ENCODE measurements at regions not wholly inside any gene's neighbourhood (a gene's known extent, or its start where the extent isn't known, plus 50 kb on each side); places are given as distances from the start of the nearest gene placed in this dataset.
A peak's percentile ranks its signal among the peaks of the same experiment; 100 is the strongest.

DNA sequence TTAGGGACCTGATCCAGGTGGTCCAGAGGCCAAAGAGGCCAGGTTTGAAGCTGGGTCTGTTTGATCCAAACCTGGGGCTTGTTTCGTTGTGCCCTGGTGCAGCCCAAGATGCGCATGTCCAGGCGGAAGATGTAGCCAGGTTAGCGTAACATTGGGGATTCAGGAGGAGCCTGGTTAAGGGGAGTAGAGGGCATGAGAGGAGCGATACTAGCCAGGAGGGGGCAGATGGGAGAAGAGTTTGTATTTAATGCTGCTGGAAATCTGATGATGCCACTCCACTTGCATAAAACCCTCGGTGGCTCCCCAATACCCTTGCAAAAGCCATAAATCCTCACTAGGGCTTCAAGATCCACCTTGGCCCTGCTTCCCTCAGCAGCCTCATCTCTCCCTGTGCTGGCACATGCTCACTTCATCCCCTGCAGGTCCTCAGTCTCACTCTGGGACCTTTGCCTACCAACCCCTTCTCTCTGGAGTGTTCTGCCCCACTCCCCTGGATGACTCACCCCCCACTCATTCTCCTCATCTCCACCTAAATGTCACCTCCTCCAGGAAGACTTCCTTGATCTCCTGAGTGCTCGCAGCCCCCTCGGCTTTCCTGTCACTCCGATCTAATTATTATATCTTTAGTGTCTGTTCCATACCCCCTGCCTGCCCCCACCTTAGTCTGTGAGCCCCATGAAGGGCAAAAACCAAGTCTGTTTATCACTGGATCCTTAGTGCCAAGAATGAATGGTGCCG is 95.9 kb downstream of the MIAT start:
- Histone ChIP-seq H3K23ac (ENCODE audit: insufficient read length, low read depth, low read length) (no peak overlapping the region), H4K8ac (replicated peaks; ENCODE audit: insufficient read length, low read depth, low read length) (no peak overlapping the region), H4K91ac (ENCODE audit: insufficient read length, low read depth, low read length) (no peak overlapping the region), H3K4ac (ENCODE audit: low read depth, low read length) (no peak overlapping the region), H3K27ac (ENCODE audit: insufficient read length, low read depth, low read length) (no peak overlapping the region), H2AK5ac (ENCODE audit: insufficient read length, low read length) (no peak overlapping the region), H3K79me1 (ENCODE audit: insufficient read depth, low read depth, low read length, poor library complexity, severe bottlenecking) (no peaks in the 10 kb centered on the region), H3K4me1 (ENCODE audit: insufficient read depth, low read length) (peaks cover 18% of the 10 kb centered on the region; the same call in 1 of the 2 replicates), H2AFZ (ENCODE audit: low read length) (no peak overlapping the region), H3K9ac (ENCODE audit: extremely low read depth, insufficient read length, low read length) (no peak overlapping the region), H2BK120ac (ENCODE audit: low read depth, low read length, poor library complexity, severe bottlenecking) (no peak overlapping the region), H2BK12ac (ENCODE audit: insufficient read length, low read depth, low read length) (no peak overlapping the region), H2BK5ac (ENCODE audit: insufficient read length, low read length) (no peak overlapping the region), H3K14ac (ENCODE audit: insufficient read depth, low read length) (no peak overlapping the region), H3K79me2 (ENCODE audit: insufficient read depth, low read length) (no peaks in the 10 kb centered on the region), H4K5ac (ENCODE audit: insufficient read length, low read depth, low read length) (no peak overlapping the region), H3K27me3 (ENCODE audit: insufficient read depth, low read length) (no peaks in the 10 kb centered on the region), H3K56ac (ENCODE audit: insufficient read length, low read depth, low read length) (no peak overlapping the region), H2BK15ac (ENCODE audit: low read depth, low read length) (no peak overlapping the region), H3K9me3 (ENCODE audit: control insufficient read depth, low read depth, low read length) (no peaks in the 10 kb centered on the region), H4K20me1 (ENCODE audit: control insufficient read depth, insufficient read depth, insufficient read length) (no peaks in the 10 kb centered on the region), H3K4me2 (ENCODE audit: insufficient read depth, insufficient read length, low read length) (no peak overlapping the region), H2BK20ac (ENCODE audit: low read depth, low read length, poor library complexity, severe bottlenecking) (peak overlapping the region; percentile 76), H3K18ac (ENCODE audit: insufficient read length, low read depth, low read length) (no peak overlapping the region), H3K23me2 (ENCODE audit: insufficient read length, low read depth, low read length, poor library complexity, severe bottlenecking) (no peaks in the 10 kb centered on the region), H3T11ph (ENCODE audit: low read length) (no peak overlapping the region)
- Mint-ChIP-seq H3K27ac (peak overlapping the region in 2 of 3 experiments; percentile 81 to 82; a peak in 5 of 7 replicates), H3K9me3 (peaks cover 8 to 12% of the 10 kb centered on the region in 2 experiments), H3K36me3 (ENCODE audit: insufficient read depth in 1 of 3, low read depth in 3 of 3) (peaks cover 7 to 10% (median 9%) of the 10 kb centered on the region in 3 experiments), H3K27me3 (ENCODE audit: low read depth) (peaks cover 3% of the 10 kb centered on the region), H3K4me3 (no peak overlapping the region), H3K4me1 (peaks cover 51 to 54% of the 10 kb centered on the region in 2 experiments)
- whole genome bisulfite sequencing (ENCODE audit: extremely low coverage, insufficient read length, low lambda C conversion rate): no CpG with 5 or more reads among the region's 10 CpGs
- TF ChIP-seq, protein P1, sequence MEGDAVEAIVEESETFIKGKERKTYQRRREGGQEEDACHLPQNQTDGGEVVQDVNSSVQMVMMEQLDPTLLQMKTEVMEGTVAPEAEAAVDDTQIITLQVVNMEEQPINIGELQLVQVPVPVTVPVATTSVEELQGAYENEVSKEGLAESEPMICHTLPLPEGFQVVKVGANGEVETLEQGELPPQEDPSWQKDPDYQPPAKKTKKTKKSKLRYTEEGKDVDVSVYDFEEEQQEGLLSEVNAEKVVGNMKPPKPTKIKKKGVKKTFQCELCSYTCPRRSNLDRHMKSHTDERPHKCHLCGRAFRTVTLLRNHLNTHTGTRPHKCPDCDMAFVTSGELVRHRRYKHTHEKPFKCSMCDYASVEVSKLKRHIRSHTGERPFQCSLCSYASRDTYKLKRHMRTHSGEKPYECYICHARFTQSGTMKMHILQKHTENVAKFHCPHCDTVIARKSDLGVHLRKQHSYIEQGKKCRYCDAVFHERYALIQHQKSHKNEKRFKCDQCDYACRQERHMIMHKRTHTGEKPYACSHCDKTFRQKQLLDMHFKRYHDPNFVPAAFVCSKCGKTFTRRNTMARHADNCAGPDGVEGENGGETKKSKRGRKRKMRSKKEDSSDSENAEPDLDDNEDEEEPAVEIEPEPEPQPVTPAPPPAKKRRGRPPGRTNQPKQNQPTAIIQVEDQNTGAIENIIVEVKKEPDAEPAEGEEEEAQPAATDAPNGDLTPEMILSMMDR (conservative IDR thresholded peaks at IDR 0.05): peak; percentile 54
- DNase-seq: peak; percentile 44
